ENCODE measurements at regions not wholly inside any gene's neighbourhood (a gene's known extent, or its start where the extent isn't known, plus 50 kb on each side); places are given as distances from the start of the nearest gene placed in this dataset.
"Not testable (repeated sequence)": the region's sequence is repeated elsewhere in the genome, so short reads cannot be mapped to it uniquely, and the experiment has no call there.

DNA sequence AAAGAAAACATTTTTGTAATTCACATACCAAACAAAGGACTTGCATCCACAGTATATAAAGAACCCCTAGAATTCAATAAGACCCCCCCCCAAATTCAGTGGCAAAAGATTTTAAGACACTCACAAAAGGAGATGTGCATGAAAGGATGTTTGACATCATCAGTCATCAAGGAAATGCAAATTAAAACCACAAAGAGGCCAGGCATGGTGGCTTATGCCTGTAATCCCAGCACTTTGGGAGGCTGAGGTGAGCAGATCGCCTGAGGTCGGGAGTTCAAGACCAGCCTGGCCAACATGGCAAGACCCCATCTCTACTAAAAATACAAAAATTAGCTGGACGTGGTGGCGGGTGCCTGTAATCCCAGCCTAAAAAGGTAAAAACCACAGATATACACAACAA lies 61.3 kb downstream of the AIPL1 start:
- H3K27me3 Mint-ChIP-seq (ENCODE audit: low read depth), result peaks cover 20% of the 10 kb centered on the region
- not testable (repeated sequence) for H3K9me3 Mint-ChIP-seq (ENCODE audit: low read depth); H3K4me1 Mint-ChIP-seq (ENCODE audit: low read depth); H3K27ac Mint-ChIP-seq (ENCODE audit: unreplicated experiment); H3K36me3 Mint-ChIP-seq (ENCODE audit: low read depth); H3K4me3 Mint-ChIP-seq (ENCODE audit: unreplicated experiment); DNase-seq (ENCODE audit: low spot score)

DNA sequence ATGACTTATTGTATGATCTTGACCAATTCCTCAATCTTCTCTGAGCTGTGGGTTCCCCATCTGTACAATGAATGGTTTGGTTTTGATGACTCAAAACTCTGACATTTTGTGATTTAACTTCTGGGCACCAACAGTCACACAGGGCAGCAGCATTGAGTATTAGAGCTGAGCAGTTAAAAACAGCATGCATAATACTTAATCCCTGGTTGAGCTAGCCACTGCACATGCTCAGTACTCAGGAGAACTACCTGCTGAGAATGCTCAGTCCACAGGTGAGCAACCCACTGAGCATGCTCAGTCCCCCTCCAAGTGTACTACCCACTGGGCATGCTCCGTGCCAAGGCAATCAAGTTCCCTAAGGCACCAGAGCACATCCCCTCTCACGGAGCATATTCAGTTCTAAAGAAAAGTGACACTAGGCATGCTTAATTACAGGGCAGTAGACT lies 68.7 kb downstream of the AIPL1 start:
- H3K27ac Mint-ChIP-seq (ENCODE audit: unreplicated experiment), result no peak overlapping the region
- H3K9me3 Mint-ChIP-seq (ENCODE audit: low read depth), result no peaks in the 10 kb centered on the region
- no peaks in the 10 kb centered on the region for H3K36me3 Mint-ChIP-seq (ENCODE audit: low read depth)
- DNase-seq (ENCODE audit: low spot score), result no peak
- H3K27me3 Mint-ChIP-seq (ENCODE audit: low read depth), result peaks cover 29% of the 10 kb centered on the region
- H3K4me3 Mint-ChIP-seq (ENCODE audit: unreplicated experiment), result no peak overlapping the region
- no peaks in the 10 kb centered on the region for H3K4me1 Mint-ChIP-seq (ENCODE audit: low read depth)
- TF ChIP-seq, protein P1, sequence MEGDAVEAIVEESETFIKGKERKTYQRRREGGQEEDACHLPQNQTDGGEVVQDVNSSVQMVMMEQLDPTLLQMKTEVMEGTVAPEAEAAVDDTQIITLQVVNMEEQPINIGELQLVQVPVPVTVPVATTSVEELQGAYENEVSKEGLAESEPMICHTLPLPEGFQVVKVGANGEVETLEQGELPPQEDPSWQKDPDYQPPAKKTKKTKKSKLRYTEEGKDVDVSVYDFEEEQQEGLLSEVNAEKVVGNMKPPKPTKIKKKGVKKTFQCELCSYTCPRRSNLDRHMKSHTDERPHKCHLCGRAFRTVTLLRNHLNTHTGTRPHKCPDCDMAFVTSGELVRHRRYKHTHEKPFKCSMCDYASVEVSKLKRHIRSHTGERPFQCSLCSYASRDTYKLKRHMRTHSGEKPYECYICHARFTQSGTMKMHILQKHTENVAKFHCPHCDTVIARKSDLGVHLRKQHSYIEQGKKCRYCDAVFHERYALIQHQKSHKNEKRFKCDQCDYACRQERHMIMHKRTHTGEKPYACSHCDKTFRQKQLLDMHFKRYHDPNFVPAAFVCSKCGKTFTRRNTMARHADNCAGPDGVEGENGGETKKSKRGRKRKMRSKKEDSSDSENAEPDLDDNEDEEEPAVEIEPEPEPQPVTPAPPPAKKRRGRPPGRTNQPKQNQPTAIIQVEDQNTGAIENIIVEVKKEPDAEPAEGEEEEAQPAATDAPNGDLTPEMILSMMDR (IDR thresholded peaks at IDR 0.05), result no peak

DNA sequence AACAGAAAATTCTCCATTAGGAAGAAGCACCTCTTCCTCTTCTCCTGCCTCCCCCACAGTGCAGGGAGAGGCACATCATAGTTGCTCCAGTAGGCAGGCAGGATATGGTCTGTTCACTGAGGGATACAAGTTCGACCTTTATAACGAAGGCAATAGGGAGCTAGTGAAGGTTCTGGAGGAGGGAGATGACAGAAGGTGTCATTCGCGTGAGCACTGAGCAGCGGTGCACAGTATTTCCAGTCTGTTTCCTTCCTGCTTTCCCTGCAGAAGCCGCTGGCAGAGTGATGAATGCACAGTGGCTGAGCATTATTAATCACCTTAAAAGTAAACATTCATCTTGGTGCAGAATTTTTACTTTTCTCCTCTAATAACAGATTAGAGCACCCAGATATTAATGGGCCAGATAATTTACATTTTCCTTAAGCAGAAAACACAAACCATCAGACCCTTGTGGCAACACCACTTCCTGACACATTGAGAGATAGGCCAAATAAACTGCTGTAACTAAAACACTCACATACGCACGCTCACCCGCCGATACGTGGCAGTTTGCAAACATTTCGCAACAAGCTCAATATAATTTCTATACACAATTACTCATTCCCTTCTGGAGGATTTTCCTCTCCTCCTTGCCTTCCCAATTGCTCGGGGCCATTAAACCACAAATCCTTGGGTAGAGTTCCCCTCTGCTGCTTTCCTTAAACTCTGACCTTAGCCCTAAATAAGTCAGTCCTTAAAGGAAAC lies 69.5 kb downstream of the AIPL1 start:
- Mint-ChIP-seq H3K4me1 (ENCODE audit: low read depth) (no peaks in the 10 kb centered on the region), H3K9me3 (ENCODE audit: low read depth) (no peaks in the 10 kb centered on the region), H3K27me3 (ENCODE audit: low read depth) (peaks cover 32% of the 10 kb centered on the region), H3K27ac (ENCODE audit: unreplicated experiment) (no peak overlapping the region), H3K4me3 (ENCODE audit: unreplicated experiment) (no peak overlapping the region), H3K36me3 (ENCODE audit: low read depth) (no peaks in the 10 kb centered on the region)
- no peak for DNase-seq (ENCODE audit: low spot score)
- TF ChIP-seq, protein P1 (IDR thresholded peaks at IDR 0.05), result no peak

DNA sequence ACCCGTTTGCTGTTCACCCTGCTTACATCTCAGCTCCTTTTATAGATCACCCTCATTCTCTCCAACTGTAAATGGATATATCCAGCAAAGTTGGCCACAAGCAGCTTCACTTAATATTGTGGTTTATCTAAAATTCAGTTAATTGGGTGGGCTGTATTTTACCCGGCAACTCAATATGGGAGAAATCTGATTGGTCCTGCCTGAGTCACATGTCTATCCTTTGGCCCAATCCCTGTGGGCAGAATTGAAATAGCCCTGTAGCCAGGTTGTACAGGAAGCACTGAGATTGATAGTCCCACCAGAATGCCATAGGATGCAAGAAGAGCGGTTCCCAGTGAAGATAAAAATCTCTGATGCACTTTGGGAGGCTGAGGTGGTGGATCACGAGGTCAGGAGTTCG lies 73.2 kb downstream of the AIPL1 start:
- no peak overlapping the region for H3K27ac Mint-ChIP-seq (ENCODE audit: unreplicated experiment)
- H3K27me3 Mint-ChIP-seq (ENCODE audit: low read depth), result peaks cover 38% of the 10 kb centered on the region
- H3K9me3 Mint-ChIP-seq (ENCODE audit: low read depth), result no peaks in the 10 kb centered on the region
- no peaks in the 10 kb centered on the region for H3K36me3 Mint-ChIP-seq (ENCODE audit: low read depth)
- H3K4me3 Mint-ChIP-seq (ENCODE audit: unreplicated experiment), result no peak overlapping the region
- H3K4me1 Mint-ChIP-seq (ENCODE audit: low read depth), result no peaks in the 10 kb centered on the region
- DNase-seq (ENCODE audit: low spot score), result no peak
- TF ChIP-seq, protein P1 (IDR thresholded peaks at IDR 0.05), result no peak

DNA sequence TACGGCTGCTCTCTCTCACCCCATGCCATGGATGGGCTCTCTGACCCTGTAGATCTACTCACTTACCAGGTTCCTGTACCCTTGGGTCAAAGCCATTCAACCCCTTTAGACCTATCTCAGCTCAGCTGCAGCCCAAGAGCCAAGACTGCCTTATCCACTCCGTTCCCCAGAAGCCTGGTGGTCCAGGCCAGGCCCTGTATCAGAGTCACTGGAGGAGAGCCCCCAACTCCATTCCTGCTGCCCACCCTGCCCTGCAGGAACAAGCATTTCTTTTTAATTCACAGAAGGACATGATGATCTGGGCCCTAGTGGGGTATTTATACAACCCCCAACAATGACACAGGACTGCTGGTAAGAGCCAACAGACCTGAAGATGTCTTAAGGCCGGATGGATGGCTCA lies 76.8 kb downstream of the AIPL1 start:
- Mint-ChIP-seq H3K4me1 (ENCODE audit: low read depth) (no peaks in the 10 kb centered on the region), H3K4me3 (ENCODE audit: unreplicated experiment) (no peak overlapping the region), H3K36me3 (ENCODE audit: low read depth) (no peaks in the 10 kb centered on the region), H3K27me3 (ENCODE audit: low read depth) (peaks cover 30% of the 10 kb centered on the region), H3K9me3 (ENCODE audit: low read depth) (no peaks in the 10 kb centered on the region), H3K27ac (ENCODE audit: unreplicated experiment) (no peak overlapping the region)
- TF ChIP-seq, protein P1 (IDR thresholded peaks at IDR 0.05), result no peak
- no peak for DNase-seq (ENCODE audit: low spot score)

DNA sequence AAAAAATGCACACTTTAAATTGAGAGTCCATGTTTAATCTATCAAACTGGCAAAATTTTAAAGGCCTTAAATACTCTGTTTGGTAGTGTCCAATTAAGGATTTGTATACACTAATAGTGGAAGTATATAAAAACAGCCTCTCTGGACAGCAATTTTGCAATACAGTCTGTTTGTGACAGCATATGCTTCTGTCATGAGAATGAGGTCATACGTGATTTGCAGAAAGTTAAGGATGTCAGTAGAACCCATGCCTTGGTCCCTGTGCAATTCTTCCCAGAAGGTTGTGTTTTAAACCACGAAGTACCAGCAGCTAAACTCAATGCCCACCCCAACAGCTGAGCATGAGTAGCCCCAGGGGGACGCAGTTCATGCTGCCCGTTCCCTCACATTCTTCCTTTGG lies 78.4 kb downstream of the AIPL1 start:
- H3K27ac Mint-ChIP-seq (ENCODE audit: unreplicated experiment), result no peak overlapping the region
- TF ChIP-seq, protein P1 (IDR thresholded peaks at IDR 0.05), result no peak
- DNase-seq (ENCODE audit: low spot score), result no peak
- H3K4me1 Mint-ChIP-seq (ENCODE audit: low read depth), result no peaks in the 10 kb centered on the region
- H3K4me3 Mint-ChIP-seq (ENCODE audit: unreplicated experiment), result no peak overlapping the region
- no peaks in the 10 kb centered on the region for H3K9me3 Mint-ChIP-seq (ENCODE audit: low read depth)
- H3K36me3 Mint-ChIP-seq (ENCODE audit: low read depth), result no peaks in the 10 kb centered on the region
- peaks cover 32% of the 10 kb centered on the region for H3K27me3 Mint-ChIP-seq (ENCODE audit: low read depth)

All from chondrocyte (in vitro differentiated cells).